Prostate gland (tissue), 2 donors: ENCODE measurements at regions not wholly inside any gene's neighbourhood (a gene's known extent, or its start where the extent isn't known, plus 50 kb on each side); places are given as distances from the start of the nearest gene placed in this dataset.

Experiments
- DNase-seq: peaks from one replicate; pipeline ENCODE4 v3.0.0-alpha.2; 2019; ENCODE audit warnings: low spot score
- H3K27ac ChIP-seq, 2 donors: fragments of 200-600 bp; sonication (generic); 2 replicates each; pipeline ENCODE4 v1.5.1; 2017 to 2019
- H3K27me3 ChIP-seq: fragments of 200-600 bp; sonication (generic); replicated peaks from 2 replicates; pipeline ENCODE4 v1.5.1; 2019; ENCODE audit not compliant: insufficient read depth
- H3K36me3 ChIP-seq, 2 donors: fragments of 200-600 bp; sonication (generic); 1 replicate in 1 of 2; 2 replicates in 1 of 2; pipeline versions ENCODE4 v1.5.1 to v1.8.1; 2017 to 2019
- H3K4me1 ChIP-seq: fragments of 200-600 bp; sonication (generic); replicated peaks from 2 replicates; pipeline ENCODE4 v1.5.1; 2019
- H3K4me3 ChIP-seq, 2 donors: fragments of 200-600 bp; sonication (generic); 2 replicates each; pipeline ENCODE4 v1.5.1; 2017 to 2019
- H3K9me3 ChIP-seq: fragments of 200-600 bp; sonication (generic); 2 replicates; pipeline ENCODE4 v1.5.1; 2017
- POLR2A ChIP-seq: fragments of 450-650 bp; IDR thresholded peaks from one replicate; pipeline ENCODE4 v1.6.1; 2016; ENCODE audit warnings: antibody characterized with exemption, mild to moderate bottlenecking
- POLR2AphosphoS5 ChIP-seq: sonication (generic); formaldehyde crosslinking; IDR thresholded peaks from one replicate; pipeline ENCODE4 v1.6.1; 2017; ENCODE audit warnings: antibody characterized with exemption
- WGBS: methylation state at CpG from one replicate; pipeline ENCODE4 v1.1.5; 2018; 5-methylcytosine and 5-hydroxymethylcytosine counted together
- intact Hi-C: fragments of 100-400 bp; cut with DNase I; formaldehyde crosslinking; loops from one replicate; pipeline ENCODE4 v1.14.2; 2022
- TF ChIP-seq, protein P1 (sequence below), 4 experiments: fragments of 200-600 bp in 2 of 4; fragments of 450-650 bp in 2 of 4; sonication (generic) in 2 of 4; IDR thresholded peaks; 1 replicate in 3 of 4; 2 replicates in 1 of 4; pipeline ENCODE4 v1.5.1; 2016 to 2019; ENCODE audit warnings: antibody characterized with exemption in 4 of 4, mild to moderate bottlenecking in 2 of 4, moderate library complexity in 2 of 4

DNA sequence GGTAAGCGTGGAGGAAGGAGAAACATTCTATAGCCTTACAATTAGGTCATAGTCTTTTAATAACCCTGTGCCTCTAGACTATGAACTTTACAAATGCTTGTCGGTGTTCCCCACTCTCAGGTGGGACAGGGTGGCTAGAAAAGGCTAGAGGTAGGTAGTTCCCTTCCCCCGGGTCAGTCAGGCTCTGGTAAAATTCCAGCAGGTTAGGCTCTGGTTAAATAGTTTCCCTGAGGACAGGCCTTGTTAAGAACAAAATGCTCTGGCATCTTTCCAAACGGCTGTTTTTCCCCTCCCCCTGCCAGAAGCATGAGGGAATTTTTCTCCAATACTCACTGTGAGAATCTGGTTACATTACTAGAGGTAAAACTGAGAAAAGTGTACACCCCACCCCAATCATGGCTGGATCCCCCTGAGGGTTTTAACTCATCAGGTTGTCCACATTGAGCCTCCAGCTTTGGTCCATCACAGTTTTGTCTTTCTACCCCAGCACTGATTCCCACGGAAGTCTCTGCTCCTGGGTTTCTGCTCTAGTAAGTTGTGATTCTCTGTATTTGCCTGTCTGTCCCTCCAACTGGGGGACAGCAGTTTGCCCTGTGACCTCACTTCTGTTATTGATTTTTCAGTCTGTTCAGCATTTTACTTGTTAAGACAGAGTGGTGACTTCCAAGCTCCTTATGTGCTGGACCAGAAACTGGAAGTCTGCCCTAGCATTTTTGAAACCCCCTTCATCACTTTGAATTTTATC, 84.7 kb upstream of the ADGRF1 start:
- 60% methylated on average over 5 of the region's 5 CpGs for WGBS
- Histone ChIP-seq H3K27ac (no peak overlapping the region), H3K27me3 (no peaks in the 10 kb centered on the region), H3K9me3 (no peaks in the 10 kb centered on the region), H3K4me3 (no peak overlapping the region), H3K4me1 (no peaks in the 10 kb centered on the region), H3K36me3 (no peaks in the 10 kb centered on the region)
- TF ChIP-seq, protein P1, sequence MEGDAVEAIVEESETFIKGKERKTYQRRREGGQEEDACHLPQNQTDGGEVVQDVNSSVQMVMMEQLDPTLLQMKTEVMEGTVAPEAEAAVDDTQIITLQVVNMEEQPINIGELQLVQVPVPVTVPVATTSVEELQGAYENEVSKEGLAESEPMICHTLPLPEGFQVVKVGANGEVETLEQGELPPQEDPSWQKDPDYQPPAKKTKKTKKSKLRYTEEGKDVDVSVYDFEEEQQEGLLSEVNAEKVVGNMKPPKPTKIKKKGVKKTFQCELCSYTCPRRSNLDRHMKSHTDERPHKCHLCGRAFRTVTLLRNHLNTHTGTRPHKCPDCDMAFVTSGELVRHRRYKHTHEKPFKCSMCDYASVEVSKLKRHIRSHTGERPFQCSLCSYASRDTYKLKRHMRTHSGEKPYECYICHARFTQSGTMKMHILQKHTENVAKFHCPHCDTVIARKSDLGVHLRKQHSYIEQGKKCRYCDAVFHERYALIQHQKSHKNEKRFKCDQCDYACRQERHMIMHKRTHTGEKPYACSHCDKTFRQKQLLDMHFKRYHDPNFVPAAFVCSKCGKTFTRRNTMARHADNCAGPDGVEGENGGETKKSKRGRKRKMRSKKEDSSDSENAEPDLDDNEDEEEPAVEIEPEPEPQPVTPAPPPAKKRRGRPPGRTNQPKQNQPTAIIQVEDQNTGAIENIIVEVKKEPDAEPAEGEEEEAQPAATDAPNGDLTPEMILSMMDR (IDR thresholded peaks at IDR 0.05), result no peak
- TF ChIP-seq POLR2A (no peak), POLR2AphosphoS5 (no peak)
- DNase-seq, result no peak
- intact Hi-C loops, result no loop called here

GRCh38 chr6:47118611-47119010, 76.5 kb upstream of the ADGRF1 start:
- H3K27me3 ChIP-seq, result no peaks in the 10 kb centered on the region
- no peaks in the 10 kb centered on the region for H3K9me3 ChIP-seq
- TF ChIP-seq POLR2AphosphoS5 (no peak), POLR2A (no peak)
- TF ChIP-seq, protein P1 (IDR thresholded peaks at IDR 0.05), result no peak
- no peak for DNase-seq
- intact Hi-C loops, result no loop called here
- H3K4me1 ChIP-seq, result no peaks in the 10 kb centered on the region
- no peaks in the 10 kb centered on the region for H3K36me3 ChIP-seq
- no peak overlapping the region for H3K27ac ChIP-seq
- no peak overlapping the region for H3K4me3 ChIP-seq

DNA sequence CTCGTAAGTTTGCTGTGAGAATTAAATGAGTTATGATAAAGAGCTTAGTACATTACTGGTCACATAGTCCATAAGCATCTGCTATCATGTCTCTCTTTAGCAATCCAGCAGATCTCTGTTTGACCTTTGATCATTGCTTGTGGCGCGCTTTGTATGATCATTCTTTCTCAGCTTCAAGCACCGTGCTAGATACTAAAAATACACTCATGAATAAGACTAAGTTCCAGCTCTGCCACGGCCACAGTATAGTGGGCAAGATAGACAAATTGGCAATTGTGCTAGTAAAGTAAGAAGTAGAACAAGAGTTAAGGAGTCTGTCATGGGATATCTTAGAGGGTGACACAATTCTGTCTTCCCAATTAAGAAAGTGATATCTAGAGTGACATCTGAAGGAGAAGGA, 75.2 kb upstream of the ADGRF1 start:
- Histone ChIP-seq H3K27ac (no peak overlapping the region), H3K4me1 (no peaks in the 10 kb centered on the region), H3K36me3 (no peaks in the 10 kb centered on the region), H3K4me3 (no peak overlapping the region), H3K27me3 (no peaks in the 10 kb centered on the region), H3K9me3 (no peaks in the 10 kb centered on the region)
- intact Hi-C loops, result no loop called here
- no peak for TF ChIP-seq POLR2AphosphoS5
- no peak for TF ChIP-seq POLR2A
- TF ChIP-seq, protein P1 (IDR thresholded peaks at IDR 0.05), result no peak
- no peak for DNase-seq
- 97% methylated on average over 5 of the region's 5 CpGs for WGBS

- Histone ChIP-seq H3K27ac (no peak overlapping the region), H3K4me3 (no peak overlapping the region), H3K36me3 (no peaks in the 10 kb centered on the region), H3K9me3 (no peaks in the 10 kb centered on the region), H3K4me1 (no peaks in the 10 kb centered on the region), H3K27me3 (no peaks in the 10 kb centered on the region)
- TF ChIP-seq POLR2A (no peak), POLR2AphosphoS5 (no peak)
- TF ChIP-seq, protein P1 (IDR thresholded peaks at IDR 0.05), result no peak
- 88% methylated on average over 6 of the region's 6 CpGs for WGBS
- intact Hi-C loops, result no loop called here
- no peak for DNase-seq
Measured at GRCh38 chr6:47116606-47117005, 74.5 kb upstream of the ADGRF1 start.

- no peak for DNase-seq
- no peaks in the 10 kb centered on the region for H3K4me1 ChIP-seq
- no peak for TF ChIP-seq POLR2AphosphoS5
- TF ChIP-seq, protein P1 (IDR thresholded peaks at IDR 0.05), result no peak
- TF ChIP-seq POLR2A, result no peak
- intact Hi-C loops, result no loop called here
- H3K4me3 ChIP-seq, result no peak overlapping the region
- no peak overlapping the region for H3K27ac ChIP-seq
- H3K27me3 ChIP-seq, result no peaks in the 10 kb centered on the region
- WGBS, result 78% methylated on average over 2 of the region's 2 CpGs
- H3K9me3 ChIP-seq, result no peaks in the 10 kb centered on the region
- H3K36me3 ChIP-seq, result no peaks in the 10 kb centered on the region
Measured at GRCh38 chr6:47116086-47116485, 74.0 kb upstream of the ADGRF1 start.
